IMR-90 (cell line): ENCODE measurements at regions not wholly inside any gene's neighbourhood (a gene's known extent, or its start where the extent isn't known, plus 50 kb on each side); places are given as distances from the start of the nearest gene placed in this dataset.

Experiments
- ATAC-seq: fragments of 200-7000 bp; cut with Tn5 transposase; 2 replicates; pipeline ENCODE4 v1.9.1; 2020; ENCODE audit warnings: low read depth, mild to moderate bottlenecking, moderate library complexity
- BruUV-seq: library from RNA; stranded (reverse); fragments of 400-500 nt; replicated peaks from 2 replicates; lab custom pipeline; 2021; lab: Mats Ljungman, UMichigan
- CTCF ChIA-PET: fragments of 300-600 bp; formaldehyde crosslinking; extraction: SDS; loops from one replicate; lab custom pipeline; 2021; ENCODE audit warnings: antibody characterized with exemption; lab: Yijun Ruan, JAX
- POLR2A ChIA-PET: fragments of 300-600 bp; sonication (Branson Sonifier 250); formaldehyde crosslinking; loops from one replicate; lab custom pipeline; 2022; ENCODE audit warnings: antibody characterized with exemption; ENCODE audit not compliant: unreplicated experiment; lab: Charles Lee
- DNase-seq: peaks from one replicate; pipeline ENCODE4 v3.0.0; 2013
- H2AFZ ChIP-seq: replicated peaks from 2 replicates; pipeline ENCODE3; 2013; ENCODE audit warnings: low read length, mild to moderate bottlenecking; ENCODE audit not compliant: poor library complexity
- H2AK5ac ChIP-seq: 2 replicates; pipeline ENCODE4 v1.6.1; 2013; ENCODE audit warnings: low read depth, low read length, inconsistent platforms
- H2AK9ac ChIP-seq: replicated peaks from 2 replicates; pipeline ENCODE3; 2013; ENCODE audit warnings: mild to moderate bottlenecking, low read depth, low read length, moderate library complexity; ENCODE audit not compliant: poor library complexity
- H2BK120ac ChIP-seq: 2 replicates; pipeline ENCODE4 v1.6.1; 2013; ENCODE audit warnings: low read depth, low read length, inconsistent platforms
- H2BK15ac ChIP-seq: 3 replicates; pipeline ENCODE4 v1.6.1; 2013; ENCODE audit warnings: low read depth, low read length, inconsistent platforms
- H2BK20ac ChIP-seq: 2 replicates; pipeline ENCODE4 v1.6.1; 2013; ENCODE audit warnings: low read depth, mild to moderate bottlenecking, inconsistent platforms, low read length, moderate library complexity
- H2BK5ac ChIP-seq: 2 replicates; pipeline ENCODE4 v1.6.1; 2013; ENCODE audit warnings: mild to moderate bottlenecking, low read depth, low read length, inconsistent platforms; ENCODE audit not compliant: poor library complexity, severe bottlenecking
- H3K14ac ChIP-seq: replicated peaks from 2 replicates; pipeline ENCODE4 v1.6.1; 2013; ENCODE audit warnings: low read depth, low read length, inconsistent platforms
- H3K18ac ChIP-seq: 2 replicates; pipeline ENCODE4 v1.6.1; 2013; ENCODE audit warnings: low read depth, low read length, control low read depth
- H3K23ac ChIP-seq: 2 replicates; pipeline ENCODE4 v1.6.1; 2013; ENCODE audit warnings: low read depth, low read length, inconsistent platforms
- H3K27ac ChIP-seq: 2 replicates; pipeline ENCODE4 v1.5.1; 2013; ENCODE audit warnings: mild to moderate bottlenecking, control low read depth, low read length; ENCODE audit not compliant: insufficient read depth
- H3K27me3 ChIP-seq: 2 replicates; pipeline ENCODE4 v1.6.1; 2013; ENCODE audit warnings: low read length; ENCODE audit not compliant: control insufficient read depth, insufficient read depth
- H3K36me3 ChIP-seq: 2 replicates; pipeline ENCODE4 v1.6.1; 2013; ENCODE audit warnings: low read length, mixed read lengths; ENCODE audit not compliant: control insufficient read depth, insufficient read depth
- H3K4ac ChIP-seq: 2 replicates; pipeline ENCODE4 v1.6.1; 2013; ENCODE audit warnings: low read depth, low read length, inconsistent platforms
- H3K4me1 ChIP-seq: 2 replicates; pipeline ENCODE4 v1.6.1; 2013; ENCODE audit warnings: low read length, mixed read lengths; ENCODE audit not compliant: control insufficient read depth, insufficient read depth
- H3K4me2 ChIP-seq: 2 replicates; pipeline ENCODE4 v1.6.1; 2013; ENCODE audit warnings: low read depth, mild to moderate bottlenecking, control low read depth, low read length, moderate library complexity
- H3K4me3 ChIP-seq: 2 replicates; pipeline ENCODE4 v1.5.1; 2013; ENCODE audit warnings: low read depth, mild to moderate bottlenecking, control low read depth, low read length, moderate library complexity; ENCODE audit not compliant: insufficient read depth
- H3K56ac ChIP-seq: 2 replicates; pipeline ENCODE4 v1.6.1; 2013; ENCODE audit warnings: low read length, inconsistent platforms; ENCODE audit not compliant: insufficient read depth; ENCODE audit errors: extremely low read depth
- H3K79me1 ChIP-seq, 2 experiments: 2 replicates each; pipeline ENCODE4 v1.6.1; 2013; ENCODE audit warnings: low read length in 2 of 2, inconsistent platforms in 1 of 2, low read depth in 1 of 2
- H3K9ac ChIP-seq: 2 replicates; pipeline ENCODE4 v1.6.1; 2013; ENCODE audit warnings: low read depth, low read length, control low read depth
- H3K9me1 ChIP-seq: 2 replicates; pipeline ENCODE4 v1.6.1; 2013; ENCODE audit warnings: low read length, inconsistent platforms; ENCODE audit not compliant: insufficient read depth
- H3K9me3 ChIP-seq: 2 replicates; pipeline ENCODE4 v1.6.1; 2013; ENCODE audit warnings: low read length; ENCODE audit not compliant: control insufficient read depth, insufficient read depth
- H4K20me1 ChIP-seq: 2 replicates; pipeline ENCODE4 v1.6.1; 2013; ENCODE audit warnings: low read length, inconsistent platforms; ENCODE audit not compliant: insufficient read depth
- H4K5ac ChIP-seq: 2 replicates; pipeline ENCODE4 v1.6.1; 2013; ENCODE audit warnings: mild to moderate bottlenecking, low read depth, low read length, control low read depth
- H4K8ac ChIP-seq, 2 experiments: 2 replicates each; pipeline ENCODE4 v1.6.1; 2013; ENCODE audit warnings: low read depth in 2 of 2, low read length in 2 of 2, control low read depth in 1 of 2, inconsistent platforms in 1 of 2
- H4K91ac ChIP-seq: 2 replicates; pipeline ENCODE4 v1.6.1; 2013; ENCODE audit warnings: low read depth, low read length, inconsistent platforms; ENCODE audit not compliant: insufficient read depth
- CEBPB ChIP-seq: IDR thresholded peaks from 2 replicates; pipeline ENCODE4 v1.6.1; 2012; ENCODE audit warnings: low read depth, low read length, improper control_type of control experiment
- WGBS, 2 experiments: methylation state at CpG; one replicate each; pipeline versions ENCODE4 v1.1.5 to v1.1.7; 2013; ENCODE audit warnings: missing lambda C conversion rate in 2 of 2; ENCODE audit not compliant: insufficient read length in 1 of 2; ENCODE audit errors: extremely low coverage in 2 of 2; 5-methylcytosine and 5-hydroxymethylcytosine counted together
- dilution Hi-C: fragments of 300-500 bp; cut with HindIII; formaldehyde crosslinking; loops from one replicate; pipeline ENCODE4 v1.14.3; 2018; ENCODE audit warnings: low sequenced_read_pairs; ENCODE audit not compliant: unreplicated experiment
- in situ Hi-C: fragments of 300-500 bp; cut with MboI; formaldehyde crosslinking; loops from 3 replicates; pipeline ENCODE4 v1.14.3; 2019; ENCODE audit warnings: low sequenced_read_pairs, inconsistent platforms, mixed read lengths
- intact Hi-C: fragments of 100-400 bp; cut with micrococcal nuclease; formaldehyde crosslinking; loops from 2 replicates; pipeline ENCODE4 v1.10.0; 2022
- TF ChIP-seq, protein P1 (sequence below): fragments of 150-350 bp; IDR thresholded peaks from 2 replicates; pipeline ENCODE4 v1.6.1; 2016; ENCODE audit warnings: low read depth, mild to moderate bottlenecking, low read length, moderate library complexity, borderline replicate concordance

DNA sequence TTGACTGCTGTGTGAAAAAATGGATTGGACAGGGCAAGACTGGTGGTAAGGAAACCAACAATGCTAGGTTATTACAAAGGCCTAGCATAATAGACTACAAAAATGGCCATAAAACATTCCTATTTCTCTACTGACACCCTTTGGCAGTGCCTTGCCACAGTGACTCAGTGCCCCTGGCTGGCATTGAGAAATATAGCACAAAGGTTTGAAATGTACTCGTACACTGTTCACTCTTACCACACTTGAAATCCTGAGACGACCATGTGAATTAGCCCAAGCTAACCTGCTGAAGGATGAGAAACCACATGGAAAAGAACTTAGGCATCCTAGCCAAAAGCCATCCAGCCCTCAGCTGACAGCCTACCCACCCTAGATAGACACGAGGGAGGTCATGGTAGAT is 149.8 kb upstream of the PALMD start:
- H3K27me3 ChIP-seq = no peaks in the 10 kb centered on the region
- no peak overlapping the region for H2BK20ac ChIP-seq
- no peak overlapping the region for H3K4ac ChIP-seq
- H2AK9ac ChIP-seq = no peak overlapping the region
- no peak overlapping the region for H4K8ac ChIP-seq
- dilution Hi-C loops (no loop called here), intact Hi-C loops (no loop called here), in situ Hi-C loops (loop anchor here (25.0 kb wide), 1 partner anchor 609 kb away; no protein-coding TSS in a partner anchor)
- no peaks in the 10 kb centered on the region for H4K20me1 ChIP-seq
- no peaks in the 10 kb centered on the region for H3K79me1 ChIP-seq
- no peak overlapping the region for H3K56ac ChIP-seq
- H3K14ac ChIP-seq = no peak overlapping the region
- no peak overlapping the region for H2BK120ac ChIP-seq
- no peak overlapping the region for H2AK5ac ChIP-seq
- H3K9ac ChIP-seq = no peak overlapping the region
- no peak overlapping the region for H3K27ac ChIP-seq
- no peak overlapping the region for H4K5ac ChIP-seq
- ChIA-PET CTCF (no interaction called here), POLR2A (no interaction called here)
- H3K18ac ChIP-seq = no peak overlapping the region
- H4K91ac ChIP-seq = no peak overlapping the region
- H3K4me1 ChIP-seq = no peaks in the 10 kb centered on the region
- ATAC-seq = no peak
- no peak overlapping the region for H2AFZ ChIP-seq
- no peak for DNase-seq
- H3K4me2 ChIP-seq = no peak overlapping the region
- no peak for TF ChIP-seq CEBPB
- TF ChIP-seq, protein P1, sequence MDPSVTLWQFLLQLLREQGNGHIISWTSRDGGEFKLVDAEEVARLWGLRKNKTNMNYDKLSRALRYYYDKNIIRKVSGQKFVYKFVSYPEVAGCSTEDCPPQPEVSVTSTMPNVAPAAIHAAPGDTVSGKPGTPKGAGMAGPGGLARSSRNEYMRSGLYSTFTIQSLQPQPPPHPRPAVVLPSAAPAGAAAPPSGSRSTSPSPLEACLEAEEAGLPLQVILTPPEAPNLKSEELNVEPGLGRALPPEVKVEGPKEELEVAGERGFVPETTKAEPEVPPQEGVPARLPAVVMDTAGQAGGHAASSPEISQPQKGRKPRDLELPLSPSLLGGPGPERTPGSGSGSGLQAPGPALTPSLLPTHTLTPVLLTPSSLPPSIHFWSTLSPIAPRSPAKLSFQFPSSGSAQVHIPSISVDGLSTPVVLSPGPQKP = no peak
- no TSS peak for BruUV-seq
- H3K9me3 ChIP-seq = no peaks in the 10 kb centered on the region
- no peak overlapping the region for H3K23ac ChIP-seq
- no peak overlapping the region for H3K4me3 ChIP-seq
- H2BK15ac ChIP-seq = no peak overlapping the region
- no peak overlapping the region for H2BK5ac ChIP-seq
- no peaks in the 10 kb centered on the region for H3K9me1 ChIP-seq
- 100% methylated on average over 1 of the region's 3 CpGs; no CpG with 5 or more reads in 1 of the 2 experiments for WGBS, 2 experiments
- H3K36me3 ChIP-seq = no peaks in the 10 kb centered on the region
